H1 (cell line): ENCODE measurements at regions not wholly inside any gene's neighbourhood (a gene's known extent, or its start where the extent isn't known, plus 50 kb on each side); places are given as distances from the start of the nearest gene placed in this dataset.

Experiments used
- ASH2L ChIP-seq: fragments of 200-600, 300-600 bp; sonication (generic); IDR thresholded peaks from one replicate; pipeline ENCODE4 v1.7.1; 2017; ENCODE audit warnings: low read length
- JUND ChIP-seq: IDR thresholded peaks from 2 replicates; pipeline ENCODE4 v1.6.1; 2011; ENCODE audit warnings: mild to moderate bottlenecking, improper control_type of control experiment, low read length
- NANOG ChIP-seq: IDR thresholded peaks from 2 replicates; pipeline ENCODE4 v1.6.1; 2011; ENCODE audit warnings: low read length, low read depth, mild to moderate bottlenecking, inconsistent platforms; ENCODE audit not compliant: insufficient read depth, poor library complexity, severe bottlenecking
- RAD21 ChIP-seq, 2 experiments: IDR thresholded peaks in 1 of 2; conservative IDR thresholded peaks in 1 of 2; 2 replicates each; pipeline ENCODE4 v1.6.1; 2011; ENCODE audit warnings: low read depth in 2 of 2, low read length in 2 of 2, improper control_type of control experiment in 1 of 2, inconsistent platforms in 1 of 2, mild to moderate bottlenecking in 1 of 2, moderate library complexity in 1 of 2

GRCh38 chr13:65453982-65454381, 1776.2 kb downstream of the PCDH9 start (continued):
- TF ChIP-seq ASH2L, result no peak
- TF ChIP-seq JUND, result no peak
- no peak for TF ChIP-seq NANOG
- no peak for TF ChIP-seq RAD21 (IDR thresholded peaks at IDR 0.05 in 1 of 2, conservative IDR thresholded peaks at IDR 0.05 in 1 of 2; ENCODE audit: low read depth in 2 of 2, low read length in 2 of 2)
